SU-DHL-6 (cell line): ENCODE measurements at regions not wholly inside any gene's neighbourhood (a gene's known extent, or its start where the extent isn't known, plus 50 kb on each side); places are given as distances from the start of the nearest gene placed in this dataset.

Experiments used
- H2AFZ ChIP-seq: fragments of 200-600 bp; sonication (generic); 2 replicates; pipeline ENCODE4 v1.6.1; 2014; ENCODE audit warnings: low read depth, mild to moderate bottlenecking, moderate library complexity, mixed read lengths, antibody characterized with exemption, low read length; ENCODE audit not compliant: severe bottlenecking
- H3F3A ChIP-seq: fragments of 200-600 bp; shearing (Covaris generic); 2 replicates; pipeline ENCODE4 v1.6.0; 2016; ENCODE audit warnings: antibody characterized with exemption, mild to moderate bottlenecking; ENCODE audit not compliant: insufficient read depth
- H3K27ac ChIP-seq: fragments of 200-600 bp; sonication (generic); 2 replicates; pipeline ENCODE4 v1.5.1; 2016; ENCODE audit warnings: low read depth, mild to moderate bottlenecking, low read length, moderate library complexity, mixed read lengths
- H3K27me3 ChIP-seq: fragments of 200-600 bp; sonication (generic), shearing (Covaris generic); 2 replicates; pipeline ENCODE4 v1.6.0; 2014; ENCODE audit warnings: mild to moderate bottlenecking, low read length
- H3K36me3 ChIP-seq: fragments of 200-600 bp; sonication (generic); 2 replicates; pipeline ENCODE4 v1.6.1; 2014; ENCODE audit warnings: mild to moderate bottlenecking, low read length, mixed read lengths
- H3K4me2 ChIP-seq: fragments of 300-600, 200-600 bp; shearing (Covaris generic), sonication (generic); 2 replicates; pipeline ENCODE4 v1.6.0; 2014; ENCODE audit warnings: low read length, low read depth, mild to moderate bottlenecking; ENCODE audit not compliant: poor library complexity, severe bottlenecking
- H3K4me3 ChIP-seq: fragments of 200-600 bp; sonication (generic); 2 replicates; pipeline ENCODE4 v1.5.1; 2014; ENCODE audit warnings: antibody characterized with exemption, low read length, mild to moderate bottlenecking, mixed read lengths; ENCODE audit not compliant: insufficient read depth, poor library complexity, severe bottlenecking
- H3K79me2 ChIP-seq: fragments of 200-600 bp; sonication (generic); 2 replicates; pipeline ENCODE4 v1.6.1; 2014; ENCODE audit warnings: mild to moderate bottlenecking, low read length, moderate library complexity; ENCODE audit not compliant: insufficient read depth
- H3K9ac ChIP-seq: fragments of 200-600 bp; sonication (generic); 2 replicates; pipeline ENCODE4 v1.7.0; 2014; ENCODE audit warnings: mild to moderate bottlenecking, low read length
- H3K9me2 ChIP-seq: fragments of 200-600 bp; sonication (generic); replicated peaks from 2 replicates; pipeline ENCODE4 v1.6.1; 2014; ENCODE audit warnings: low read length; ENCODE audit not compliant: insufficient read depth
- H3K9me3 ChIP-seq: fragments of 200-600 bp; sonication (generic); 2 replicates; pipeline ENCODE4 v1.6.1; 2014; ENCODE audit warnings: low read length, mixed read lengths; ENCODE audit not compliant: insufficient read depth
- H4K20me1 ChIP-seq: fragments of 200-600 bp; sonication (generic); 2 replicates; pipeline ENCODE4 v1.6.1; 2014; ENCODE audit warnings: low read depth, mild to moderate bottlenecking, antibody characterized with exemption, low read length, moderate library complexity, mixed read lengths
- EZH2phosphoT487 ChIP-seq: fragments of 200-600 bp; sonication (generic), shearing (Covaris generic); conservative IDR thresholded peaks from 2 replicates; pipeline ENCODE4 v1.6.1; 2018; ENCODE audit warnings: mild to moderate bottlenecking, antibody characterized with exemption, low read length, moderate library complexity, mixed read lengths
- TF ChIP-seq, protein P1 (sequence below): fragments of 200-600 bp; sonication (generic); IDR thresholded peaks from one replicate; pipeline ENCODE4 v1.5.1; 2017; ENCODE audit warnings: antibody characterized with exemption, mild to moderate bottlenecking, low read length, moderate library complexity; ENCODE audit not compliant: insufficient read depth, poor library complexity, severe bottlenecking

DNA sequence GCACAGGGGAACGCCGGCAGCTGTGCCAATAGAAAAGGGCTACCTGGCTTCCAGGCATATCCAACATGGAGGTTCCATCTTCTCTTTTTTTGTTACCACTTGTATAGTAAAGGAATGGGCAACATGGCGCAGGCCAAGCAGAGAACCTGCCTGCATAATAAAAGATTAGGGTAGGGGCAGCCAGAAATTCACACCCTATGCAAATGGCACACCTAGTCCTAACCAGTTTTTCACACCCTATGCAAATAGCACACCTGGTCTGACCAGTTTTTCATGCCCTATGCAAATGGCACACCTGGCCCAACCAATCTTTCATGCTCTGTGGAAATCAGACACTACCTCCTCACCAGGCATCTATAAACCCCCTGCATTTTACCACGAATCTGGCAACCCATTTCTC is 369.5 kb downstream of the IPMK start:
- no peaks in the 10 kb centered on the region for H3K9me2 ChIP-seq
- no peaks in the 10 kb centered on the region for H4K20me1 ChIP-seq
- no peaks in the 10 kb centered on the region for H3K9me3 ChIP-seq
- no peak overlapping the region for H3K4me2 ChIP-seq
- no peak overlapping the region for H3K9ac ChIP-seq
- H2AFZ ChIP-seq = no peak overlapping the region
- TF ChIP-seq, protein P1, sequence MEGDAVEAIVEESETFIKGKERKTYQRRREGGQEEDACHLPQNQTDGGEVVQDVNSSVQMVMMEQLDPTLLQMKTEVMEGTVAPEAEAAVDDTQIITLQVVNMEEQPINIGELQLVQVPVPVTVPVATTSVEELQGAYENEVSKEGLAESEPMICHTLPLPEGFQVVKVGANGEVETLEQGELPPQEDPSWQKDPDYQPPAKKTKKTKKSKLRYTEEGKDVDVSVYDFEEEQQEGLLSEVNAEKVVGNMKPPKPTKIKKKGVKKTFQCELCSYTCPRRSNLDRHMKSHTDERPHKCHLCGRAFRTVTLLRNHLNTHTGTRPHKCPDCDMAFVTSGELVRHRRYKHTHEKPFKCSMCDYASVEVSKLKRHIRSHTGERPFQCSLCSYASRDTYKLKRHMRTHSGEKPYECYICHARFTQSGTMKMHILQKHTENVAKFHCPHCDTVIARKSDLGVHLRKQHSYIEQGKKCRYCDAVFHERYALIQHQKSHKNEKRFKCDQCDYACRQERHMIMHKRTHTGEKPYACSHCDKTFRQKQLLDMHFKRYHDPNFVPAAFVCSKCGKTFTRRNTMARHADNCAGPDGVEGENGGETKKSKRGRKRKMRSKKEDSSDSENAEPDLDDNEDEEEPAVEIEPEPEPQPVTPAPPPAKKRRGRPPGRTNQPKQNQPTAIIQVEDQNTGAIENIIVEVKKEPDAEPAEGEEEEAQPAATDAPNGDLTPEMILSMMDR = no peak
- no peak for TF ChIP-seq EZH2phosphoT487
- no peaks in the 10 kb centered on the region for H3K79me2 ChIP-seq
- no peak overlapping the region for H3K4me3 ChIP-seq
- no peaks in the 10 kb centered on the region for H3K27me3 ChIP-seq
- no peaks in the 10 kb centered on the region for H3F3A ChIP-seq
- no peaks in the 10 kb centered on the region for H3K36me3 ChIP-seq
- no peak overlapping the region for H3K27ac ChIP-seq

DNA sequence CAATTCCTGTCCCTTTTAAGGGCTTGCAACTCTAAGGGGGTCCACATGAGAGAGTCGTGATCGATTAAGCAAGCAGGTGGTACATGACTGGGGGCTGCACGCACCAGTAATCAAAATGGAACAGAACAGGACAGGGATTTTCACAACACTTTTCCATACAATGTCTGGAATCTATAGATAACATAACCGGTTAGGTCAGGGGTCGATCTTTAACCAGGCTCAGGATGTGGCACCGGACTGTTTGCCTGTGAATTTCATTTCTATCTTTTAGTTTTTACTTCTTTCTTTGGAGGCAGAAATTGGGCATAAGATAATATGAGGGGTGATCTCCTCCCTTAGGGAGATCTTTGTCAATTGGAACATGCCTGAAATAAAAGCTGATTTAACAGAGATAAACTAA is 370.1 kb downstream of the IPMK start:
- H3K9ac ChIP-seq = no peak overlapping the region
- no peaks in the 10 kb centered on the region for H3K27me3 ChIP-seq
- TF ChIP-seq, protein P1 = no peak
- no peak for TF ChIP-seq EZH2phosphoT487
- no peak overlapping the region for H3K4me3 ChIP-seq
- H3K9me3 ChIP-seq = no peaks in the 10 kb centered on the region
- H4K20me1 ChIP-seq = no peaks in the 10 kb centered on the region
- H3K79me2 ChIP-seq = no peaks in the 10 kb centered on the region
- no peaks in the 10 kb centered on the region for H3F3A ChIP-seq
- no peak overlapping the region for H3K27ac ChIP-seq
- no peaks in the 10 kb centered on the region for H3K9me2 ChIP-seq
- no peaks in the 10 kb centered on the region for H3K36me3 ChIP-seq
- no peak overlapping the region for H2AFZ ChIP-seq
- H3K4me2 ChIP-seq = no peak overlapping the region

DNA sequence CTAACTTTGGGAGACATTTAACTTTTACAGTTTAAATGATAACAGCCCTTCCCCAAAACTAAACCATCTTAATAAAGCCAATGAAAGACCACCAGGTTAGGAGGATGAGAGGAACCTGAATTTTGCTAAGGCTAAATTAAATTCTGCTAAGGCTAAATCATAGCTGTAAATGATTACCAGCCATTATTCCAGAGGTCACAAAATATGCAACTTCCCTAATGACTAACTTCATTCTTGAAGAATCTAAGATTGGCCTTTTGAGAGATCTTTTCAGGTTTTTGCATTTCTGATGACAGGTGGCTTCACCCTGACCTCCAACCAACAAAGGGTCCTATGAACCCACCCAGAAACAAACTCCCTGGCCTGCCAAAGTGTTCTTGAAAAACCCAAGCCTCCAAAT is 373.3 kb downstream of the IPMK start:
- Histone ChIP-seq H3K9ac (no peak overlapping the region), H3K36me3 (no peaks in the 10 kb centered on the region), H3K4me2 (no peak overlapping the region), H2AFZ (no peak overlapping the region), H3K79me2 (no peaks in the 10 kb centered on the region), H3F3A (no peaks in the 10 kb centered on the region), H3K9me3 (no peaks in the 10 kb centered on the region), H3K27ac (no peak overlapping the region), H3K9me2 (no peaks in the 10 kb centered on the region), H3K27me3 (no peaks in the 10 kb centered on the region), H4K20me1 (no peaks in the 10 kb centered on the region), H3K4me3 (no peak overlapping the region)
- TF ChIP-seq EZH2phosphoT487 = no peak
- TF ChIP-seq, protein P1 = no peak
